ENCODE measurements at regions not wholly inside any gene's neighbourhood (a gene's known extent, or its start where the extent isn't known, plus 50 kb on each side); places are given as distances from the start of the nearest gene placed in this dataset.

GRCh38 chr12:125720961-125721360 is 655.7 kb downstream of the AACS start:
- no peak for TF ChIP-seq CTCF (IDR thresholded peaks at IDR 0.05; ENCODE audit: insufficient read depth, low read length, poor library complexity, severe bottlenecking)
- TF ChIP-seq EZH2phosphoT487 (conservative IDR thresholded peaks at IDR 0.05; ENCODE audit: low read length) = no peak
